ENCODE measurements at regions not wholly inside any gene's neighbourhood (a gene's known extent, or its start where the extent isn't known, plus 50 kb on each side); places are given as distances from the start of the nearest gene placed in this dataset.

- no peak for TF ChIP-seq EGR1 (IDR thresholded peaks at IDR 0.05; ENCODE audit: low read depth in 2 of 2)
- no peak for TF ChIP-seq SP1 (IDR thresholded peaks at IDR 0.05)
- no peak for TF ChIP-seq JUND (IDR thresholded peaks at IDR 0.05)
- TF ChIP-seq, protein P1, sequence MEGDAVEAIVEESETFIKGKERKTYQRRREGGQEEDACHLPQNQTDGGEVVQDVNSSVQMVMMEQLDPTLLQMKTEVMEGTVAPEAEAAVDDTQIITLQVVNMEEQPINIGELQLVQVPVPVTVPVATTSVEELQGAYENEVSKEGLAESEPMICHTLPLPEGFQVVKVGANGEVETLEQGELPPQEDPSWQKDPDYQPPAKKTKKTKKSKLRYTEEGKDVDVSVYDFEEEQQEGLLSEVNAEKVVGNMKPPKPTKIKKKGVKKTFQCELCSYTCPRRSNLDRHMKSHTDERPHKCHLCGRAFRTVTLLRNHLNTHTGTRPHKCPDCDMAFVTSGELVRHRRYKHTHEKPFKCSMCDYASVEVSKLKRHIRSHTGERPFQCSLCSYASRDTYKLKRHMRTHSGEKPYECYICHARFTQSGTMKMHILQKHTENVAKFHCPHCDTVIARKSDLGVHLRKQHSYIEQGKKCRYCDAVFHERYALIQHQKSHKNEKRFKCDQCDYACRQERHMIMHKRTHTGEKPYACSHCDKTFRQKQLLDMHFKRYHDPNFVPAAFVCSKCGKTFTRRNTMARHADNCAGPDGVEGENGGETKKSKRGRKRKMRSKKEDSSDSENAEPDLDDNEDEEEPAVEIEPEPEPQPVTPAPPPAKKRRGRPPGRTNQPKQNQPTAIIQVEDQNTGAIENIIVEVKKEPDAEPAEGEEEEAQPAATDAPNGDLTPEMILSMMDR (IDR thresholded peaks at IDR 0.05; ENCODE audit: low read depth, low read length, missing input control), result no peak
- no peak for TF ChIP-seq REST (IDR thresholded peaks at IDR 0.05)
- TF ChIP-seq TAF1 (conservative IDR thresholded peaks at IDR 0.05), result no peak
- no peak for TF ChIP-seq RAD21 (IDR thresholded peaks at IDR 0.05)
- TF ChIP-seq, protein P2, sequence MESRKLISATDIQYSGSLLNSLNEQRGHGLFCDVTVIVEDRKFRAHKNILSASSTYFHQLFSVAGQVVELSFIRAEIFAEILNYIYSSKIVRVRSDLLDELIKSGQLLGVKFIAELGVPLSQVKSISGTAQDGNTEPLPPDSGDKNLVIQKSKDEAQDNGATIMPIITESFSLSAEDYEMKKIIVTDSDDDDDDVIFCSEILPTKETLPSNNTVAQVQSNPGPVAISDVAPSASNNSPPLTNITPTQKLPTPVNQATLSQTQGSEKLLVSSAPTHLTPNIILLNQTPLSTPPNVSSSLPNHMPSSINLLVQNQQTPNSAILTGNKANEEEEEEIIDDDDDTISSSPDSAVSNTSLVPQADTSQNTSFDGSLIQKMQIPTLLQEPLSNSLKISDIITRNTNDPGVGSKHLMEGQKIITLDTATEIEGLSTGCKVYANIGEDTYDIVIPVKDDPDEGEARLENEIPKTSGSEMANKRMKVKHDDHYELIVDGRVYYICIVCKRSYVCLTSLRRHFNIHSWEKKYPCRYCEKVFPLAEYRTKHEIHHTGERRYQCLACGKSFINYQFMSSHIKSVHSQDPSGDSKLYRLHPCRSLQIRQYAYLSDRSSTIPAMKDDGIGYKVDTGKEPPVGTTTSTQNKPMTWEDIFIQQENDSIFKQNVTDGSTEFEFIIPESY (IDR thresholded peaks at IDR 0.05), result no peak
- TF ChIP-seq NR2F2 (IDR thresholded peaks at IDR 0.05), result no peak
- no peak for TF ChIP-seq GABPA (IDR thresholded peaks at IDR 0.05 in 1 of 2, conservative IDR thresholded peaks at IDR 0.05 in 1 of 2)
- TF ChIP-seq RXRA (IDR thresholded peaks at IDR 0.05), result no peak
- TF ChIP-seq, protein P3, sequence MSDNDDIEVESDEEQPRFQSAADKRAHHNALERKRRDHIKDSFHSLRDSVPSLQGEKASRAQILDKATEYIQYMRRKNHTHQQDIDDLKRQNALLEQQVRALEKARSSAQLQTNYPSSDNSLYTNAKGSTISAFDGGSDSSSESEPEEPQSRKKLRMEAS (IDR thresholded peaks at IDR 0.05), result no peak
- TF ChIP-seq, protein P4, sequence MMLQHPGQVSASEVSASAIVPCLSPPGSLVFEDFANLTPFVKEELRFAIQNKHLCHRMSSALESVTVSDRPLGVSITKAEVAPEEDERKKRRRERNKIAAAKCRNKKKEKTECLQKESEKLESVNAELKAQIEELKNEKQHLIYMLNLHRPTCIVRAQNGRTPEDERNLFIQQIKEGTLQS (IDR thresholded peaks at IDR 0.05), result no peak
These were observed 203.6 kb downstream of the TRIM29 start for GRCh38 chr11:119934267-119934666.

All from liver (tissue), 3 donors.